IMR-90 (cell line): ENCODE measurements at regions not wholly inside any gene's neighbourhood (a gene's known extent, or its start where the extent isn't known, plus 50 kb on each side); places are given as distances from the start of the nearest gene placed in this dataset.

Experiments used
- ATAC-seq: fragments of 200-7000 bp; cut with Tn5 transposase; 2 replicates; pipeline ENCODE4 v1.9.1; 2020; ENCODE audit warnings: low read depth, mild to moderate bottlenecking, moderate library complexity
- BruUV-seq: library from RNA; stranded (reverse); fragments of 400-500 nt; replicated peaks from 2 replicates; lab custom pipeline; 2021; lab: Mats Ljungman, UMichigan
- CTCF ChIA-PET: fragments of 300-600 bp; formaldehyde crosslinking; extraction: SDS; loops from one replicate; lab custom pipeline; 2021; ENCODE audit warnings: antibody characterized with exemption; lab: Yijun Ruan, JAX
- POLR2A ChIA-PET: fragments of 300-600 bp; sonication (Branson Sonifier 250); formaldehyde crosslinking; loops from one replicate; lab custom pipeline; 2022; ENCODE audit warnings: antibody characterized with exemption; ENCODE audit not compliant: unreplicated experiment; lab: Charles Lee
- DNase-seq: peaks from one replicate; pipeline ENCODE4 v3.0.0; 2013
- H2AFZ ChIP-seq: replicated peaks from 2 replicates; pipeline ENCODE3; 2013; ENCODE audit warnings: low read length, mild to moderate bottlenecking; ENCODE audit not compliant: poor library complexity
- H2AK5ac ChIP-seq: 2 replicates; pipeline ENCODE4 v1.6.1; 2013; ENCODE audit warnings: low read depth, low read length, inconsistent platforms
- H2AK9ac ChIP-seq: replicated peaks from 2 replicates; pipeline ENCODE3; 2013; ENCODE audit warnings: mild to moderate bottlenecking, low read depth, low read length, moderate library complexity; ENCODE audit not compliant: poor library complexity
- H2BK120ac ChIP-seq: 2 replicates; pipeline ENCODE4 v1.6.1; 2013; ENCODE audit warnings: low read depth, low read length, inconsistent platforms
- H2BK15ac ChIP-seq: 3 replicates; pipeline ENCODE4 v1.6.1; 2013; ENCODE audit warnings: low read depth, low read length, inconsistent platforms
- H2BK20ac ChIP-seq: 2 replicates; pipeline ENCODE4 v1.6.1; 2013; ENCODE audit warnings: low read depth, mild to moderate bottlenecking, inconsistent platforms, low read length, moderate library complexity
- H2BK5ac ChIP-seq: 2 replicates; pipeline ENCODE4 v1.6.1; 2013; ENCODE audit warnings: mild to moderate bottlenecking, low read depth, low read length, inconsistent platforms; ENCODE audit not compliant: poor library complexity, severe bottlenecking
- H3K14ac ChIP-seq: replicated peaks from 2 replicates; pipeline ENCODE4 v1.6.1; 2013; ENCODE audit warnings: low read depth, low read length, inconsistent platforms
- H3K18ac ChIP-seq: 2 replicates; pipeline ENCODE4 v1.6.1; 2013; ENCODE audit warnings: low read depth, low read length, control low read depth
- H3K23ac ChIP-seq: 2 replicates; pipeline ENCODE4 v1.6.1; 2013; ENCODE audit warnings: low read depth, low read length, inconsistent platforms
- H3K27ac ChIP-seq: 2 replicates; pipeline ENCODE4 v1.5.1; 2013; ENCODE audit warnings: mild to moderate bottlenecking, control low read depth, low read length; ENCODE audit not compliant: insufficient read depth
- H3K27me3 ChIP-seq: 2 replicates; pipeline ENCODE4 v1.6.1; 2013; ENCODE audit warnings: low read length; ENCODE audit not compliant: control insufficient read depth, insufficient read depth
- H3K36me3 ChIP-seq: 2 replicates; pipeline ENCODE4 v1.6.1; 2013; ENCODE audit warnings: low read length, mixed read lengths; ENCODE audit not compliant: control insufficient read depth, insufficient read depth
- H3K4ac ChIP-seq: 2 replicates; pipeline ENCODE4 v1.6.1; 2013; ENCODE audit warnings: low read depth, low read length, inconsistent platforms
- H3K4me1 ChIP-seq: 2 replicates; pipeline ENCODE4 v1.6.1; 2013; ENCODE audit warnings: low read length, mixed read lengths; ENCODE audit not compliant: control insufficient read depth, insufficient read depth
- H3K4me2 ChIP-seq: 2 replicates; pipeline ENCODE4 v1.6.1; 2013; ENCODE audit warnings: low read depth, mild to moderate bottlenecking, control low read depth, low read length, moderate library complexity
- H3K4me3 ChIP-seq: 2 replicates; pipeline ENCODE4 v1.5.1; 2013; ENCODE audit warnings: low read depth, mild to moderate bottlenecking, control low read depth, low read length, moderate library complexity; ENCODE audit not compliant: insufficient read depth
- H3K56ac ChIP-seq: 2 replicates; pipeline ENCODE4 v1.6.1; 2013; ENCODE audit warnings: low read length, inconsistent platforms; ENCODE audit not compliant: insufficient read depth; ENCODE audit errors: extremely low read depth
- H3K79me1 ChIP-seq, 2 experiments: 2 replicates each; pipeline ENCODE4 v1.6.1; 2013; ENCODE audit warnings: low read length in 2 of 2, inconsistent platforms in 1 of 2, low read depth in 1 of 2
- H3K9ac ChIP-seq: 2 replicates; pipeline ENCODE4 v1.6.1; 2013; ENCODE audit warnings: low read depth, low read length, control low read depth
- H3K9me1 ChIP-seq: 2 replicates; pipeline ENCODE4 v1.6.1; 2013; ENCODE audit warnings: low read length, inconsistent platforms; ENCODE audit not compliant: insufficient read depth
- H3K9me3 ChIP-seq: 2 replicates; pipeline ENCODE4 v1.6.1; 2013; ENCODE audit warnings: low read length; ENCODE audit not compliant: control insufficient read depth, insufficient read depth
- H4K20me1 ChIP-seq: 2 replicates; pipeline ENCODE4 v1.6.1; 2013; ENCODE audit warnings: low read length, inconsistent platforms; ENCODE audit not compliant: insufficient read depth
- H4K5ac ChIP-seq: 2 replicates; pipeline ENCODE4 v1.6.1; 2013; ENCODE audit warnings: mild to moderate bottlenecking, low read depth, low read length, control low read depth
- H4K8ac ChIP-seq, 2 experiments: 2 replicates each; pipeline ENCODE4 v1.6.1; 2013; ENCODE audit warnings: low read depth in 2 of 2, low read length in 2 of 2, control low read depth in 1 of 2, inconsistent platforms in 1 of 2
- H4K91ac ChIP-seq: 2 replicates; pipeline ENCODE4 v1.6.1; 2013; ENCODE audit warnings: low read depth, low read length, inconsistent platforms; ENCODE audit not compliant: insufficient read depth
- BHLHE40 ChIP-seq: fragments of 150-350 bp; IDR thresholded peaks from 2 replicates; pipeline ENCODE4 v1.6.1; 2016; ENCODE audit warnings: mild to moderate bottlenecking, low read depth, low read length
- CEBPB ChIP-seq: IDR thresholded peaks from 2 replicates; pipeline ENCODE4 v1.6.1; 2012; ENCODE audit warnings: low read depth, low read length, improper control_type of control experiment
- CHD1 ChIP-seq: IDR thresholded peaks from 2 replicates; pipeline ENCODE4 v1.6.1; 2012; ENCODE audit warnings: low read depth, low read length, improper control_type of control experiment
- CTCF ChIP-seq: conservative IDR thresholded peaks from 2 replicates; pipeline ENCODE4 v1.5.1; 2012; ENCODE audit warnings: mild to moderate bottlenecking, low read depth, low read length, improper control_type of control experiment
- ELK1 ChIP-seq: fragments of 150-350 bp; IDR thresholded peaks from 2 replicates; pipeline ENCODE4 v1.6.1; 2016; ENCODE audit warnings: low read depth, mild to moderate bottlenecking, low read length, moderate library complexity, borderline replicate concordance
- FOS ChIP-seq: fragments of 150-350 bp; IDR thresholded peaks from 2 replicates; pipeline ENCODE4 v1.6.1; 2016; ENCODE audit warnings: low read depth, low read length
- MAFK ChIP-seq: IDR thresholded peaks from 2 replicates; pipeline ENCODE4 v1.6.1; 2012; ENCODE audit warnings: low read depth, low read length, improper control_type of control experiment
- MAZ ChIP-seq: IDR thresholded peaks from 2 replicates; pipeline ENCODE4 v1.6.1; 2012; ENCODE audit warnings: low read depth, mild to moderate bottlenecking, low read length, improper control_type of control experiment, moderate library complexity, borderline replicate concordance
- MXI1 ChIP-seq: IDR thresholded peaks from 2 replicates; pipeline ENCODE4 v1.6.1; 2012; ENCODE audit warnings: low read depth, mild to moderate bottlenecking, low read length, moderate library complexity, borderline replicate concordance
- POLR2A ChIP-seq: IDR thresholded peaks from 2 replicates; pipeline ENCODE4 v1.6.1; 2012; ENCODE audit warnings: mild to moderate bottlenecking, low read depth, low read length
- RCOR1 ChIP-seq: IDR thresholded peaks from 2 replicates; pipeline ENCODE4 v1.6.1; 2012; ENCODE audit warnings: mild to moderate bottlenecking, low read length, improper control_type of control experiment; ENCODE audit not compliant: insufficient replicate concordance
- RFX5 ChIP-seq: IDR thresholded peaks from 2 replicates; pipeline ENCODE4 v1.8.0; 2012; ENCODE audit warnings: low read depth, mild to moderate bottlenecking, low read length, moderate library complexity
- SMC3 ChIP-seq: fragments of 150-350 bp; IDR thresholded peaks from 2 replicates; pipeline ENCODE4 v1.6.1; 2016; ENCODE audit warnings: low read depth, mild to moderate bottlenecking, antibody characterized with exemption, low read length, moderate library complexity
- USF2 ChIP-seq: fragments of 150-350 bp; IDR thresholded peaks from 2 replicates; pipeline ENCODE4 v1.6.1; 2017; ENCODE audit warnings: mild to moderate bottlenecking, antibody characterized with exemption, low read length, low read depth
- WGBS, 2 experiments: methylation state at CpG; one replicate each; pipeline versions ENCODE4 v1.1.5 to v1.1.7; 2013; ENCODE audit warnings: missing lambda C conversion rate in 2 of 2; ENCODE audit not compliant: insufficient read length in 1 of 2; ENCODE audit errors: extremely low coverage in 2 of 2; 5-methylcytosine and 5-hydroxymethylcytosine counted together
- dilution Hi-C: fragments of 300-500 bp; cut with HindIII; formaldehyde crosslinking; loops from one replicate; pipeline ENCODE4 v1.14.3; 2018; ENCODE audit warnings: low sequenced_read_pairs; ENCODE audit not compliant: unreplicated experiment
- in situ Hi-C: fragments of 300-500 bp; cut with MboI; formaldehyde crosslinking; loops from 3 replicates; pipeline ENCODE4 v1.14.3; 2019; ENCODE audit warnings: low sequenced_read_pairs, inconsistent platforms, mixed read lengths
- intact Hi-C: fragments of 100-400 bp; cut with micrococcal nuclease; formaldehyde crosslinking; loops from 2 replicates; pipeline ENCODE4 v1.10.0; 2022

- intact Hi-C loops (no loop called here), dilution Hi-C loops (no loop called here), in situ Hi-C loops (no loop called here)
- WGBS, 2 experiments = no CpG with 5 or more reads among the region's 2 CpGs
- H2BK120ac ChIP-seq = no peak overlapping the region
- no peak overlapping the region for H4K91ac ChIP-seq
- no peak overlapping the region for H2BK15ac ChIP-seq
- H3K4me2 ChIP-seq = no peak overlapping the region
- ChIA-PET CTCF (no interaction called here), POLR2A (no interaction called here)
- no peak overlapping the region for H4K5ac ChIP-seq
- H4K20me1 ChIP-seq = no peaks in the 10 kb centered on the region
- no peak overlapping the region for H4K8ac ChIP-seq
- no peak overlapping the region for H2AFZ ChIP-seq
- no peak overlapping the region for H3K27ac ChIP-seq
- DNase-seq = no peak
- no peak overlapping the region for H2BK5ac ChIP-seq
- no TSS peak for BruUV-seq
- no peak for TF ChIP-seq ELK1
- TF ChIP-seq SMC3 = no peak
- TF ChIP-seq CHD1 = no peak
- TF ChIP-seq FOS = no peak
- TF ChIP-seq MAZ = no peak
- no peak for TF ChIP-seq RFX5
- TF ChIP-seq USF2 = no peak
- no peak for TF ChIP-seq POLR2A
- no peak for TF ChIP-seq CTCF
- TF ChIP-seq BHLHE40 = no peak
- no peak for TF ChIP-seq CEBPB
- no peak for TF ChIP-seq MXI1
- no peak for TF ChIP-seq RCOR1
- no peak for TF ChIP-seq MAFK
- peaks cover 3% of the 10 kb centered on the region; the same call in 1 of the 2 replicates for H3K9me3 ChIP-seq
- no peak overlapping the region for H3K4ac ChIP-seq
- no peak overlapping the region for H2AK9ac ChIP-seq
- H3K23ac ChIP-seq = no peak overlapping the region
- no peak overlapping the region for H2BK20ac ChIP-seq
- H3K14ac ChIP-seq = no peak overlapping the region
- no peaks in the 10 kb centered on the region for H3K4me1 ChIP-seq
- no peak overlapping the region for H3K18ac ChIP-seq
- no peak overlapping the region for H3K4me3 ChIP-seq
- H3K56ac ChIP-seq = no peak overlapping the region
- H3K36me3 ChIP-seq = no peaks in the 10 kb centered on the region
- no peak for ATAC-seq
- H3K9me1 ChIP-seq = no peaks in the 10 kb centered on the region
- peaks cover 30% of the 10 kb centered on the region for H3K27me3 ChIP-seq
- H3K79me1 ChIP-seq = no peaks in the 10 kb centered on the region
- H3K9ac ChIP-seq = no peak overlapping the region
- no peak overlapping the region for H2AK5ac ChIP-seq
These were observed 169.9 kb upstream of the ATP6AP2 start for GRCh38 chrX:40410859-40411258.
